Glutamatergic neuron (in vitro differentiated cells): ENCODE measurements at regions not wholly inside any gene's neighbourhood (a gene's known extent, or its start where the extent isn't known, plus 50 kb on each side); places are given as distances from the start of the nearest gene placed in this dataset.

ENCODE experiments used
- DNase-seq: peaks from one replicate; pipeline ENCODE4 v3.0.0; 2022
- H3K27ac Mint-ChIP-seq: one replicate; pipeline ENCODE4 v1.8.0; 2020; ENCODE audit warnings: mild to moderate bottlenecking, mixed read lengths, inconsistent platforms; ENCODE audit not compliant: unreplicated experiment
- H3K27me3 Mint-ChIP-seq: one replicate; pipeline ENCODE4 v1.8.0; 2020; ENCODE audit warnings: mild to moderate bottlenecking, moderate library complexity, mixed read lengths, inconsistent platforms; ENCODE audit not compliant: unreplicated experiment
- H3K36me3 Mint-ChIP-seq: one replicate; pipeline ENCODE4 v1.8.0; 2020; ENCODE audit warnings: mild to moderate bottlenecking, mixed read lengths, inconsistent platforms; ENCODE audit not compliant: unreplicated experiment
- H3K4me1 Mint-ChIP-seq: one replicate; pipeline ENCODE4 v1.8.0; 2020; ENCODE audit warnings: mild to moderate bottlenecking, low read depth, mixed read lengths, inconsistent platforms; ENCODE audit not compliant: unreplicated experiment
- H3K4me3 Mint-ChIP-seq: one replicate; pipeline ENCODE4 v1.8.0; 2020; ENCODE audit warnings: mild to moderate bottlenecking, mixed read lengths, inconsistent platforms; ENCODE audit not compliant: unreplicated experiment
- H3K9me3 Mint-ChIP-seq: one replicate; pipeline ENCODE4 v1.8.0; 2020; ENCODE audit warnings: mild to moderate bottlenecking, moderate library complexity, mixed read lengths, inconsistent platforms; ENCODE audit not compliant: unreplicated experiment
- CTCF ChIP-seq: fragments of 200-600 bp; sonication (generic); IDR thresholded peaks from one replicate; pipeline ENCODE4 v1.5.0; 2021; ENCODE audit not compliant: partially characterized antibody, unreplicated experiment

GRCh38 chrX:139194571-139195280, 335.8 kb upstream of the F9 start:
- no peak for TF ChIP-seq CTCF
- Mint-ChIP-seq H3K27me3 (peaks cover 2% of the 10 kb centered on the region), H3K9me3 (peaks cover 2% of the 10 kb centered on the region), H3K27ac (no peak overlapping the region), H3K4me3 (peak overlapping the region; percentile 78), H3K36me3 (no peaks in the 10 kb centered on the region), H3K4me1 (no peaks in the 10 kb centered on the region)
- DNase-seq = peak; percentile 40

- H3K27me3 Mint-ChIP-seq = no peaks in the 10 kb centered on the region
- DNase-seq = no peak
- TF ChIP-seq CTCF = no peak
- H3K27ac Mint-ChIP-seq = no peak overlapping the region
- H3K36me3 Mint-ChIP-seq = no peaks in the 10 kb centered on the region
- H3K4me1 Mint-ChIP-seq = no peaks in the 10 kb centered on the region
- peaks cover 2% of the 10 kb centered on the region for H3K9me3 Mint-ChIP-seq
- H3K4me3 Mint-ChIP-seq = no peak overlapping the region
Observed at GRCh38 chrX:139192386-139192961, 338.1 kb upstream of the F9 start.

GRCh38 chrX:139191746-139192385, 338.7 kb upstream of the F9 start:
- Mint-ChIP-seq H3K4me1 (no peaks in the 10 kb centered on the region), H3K27ac (no peak overlapping the region), H3K9me3 (no peaks in the 10 kb centered on the region), H3K4me3 (no peak overlapping the region), H3K27me3 (no peaks in the 10 kb centered on the region), H3K36me3 (no peaks in the 10 kb centered on the region)
- TF ChIP-seq CTCF = no peak
- DNase-seq = no peak

- Mint-ChIP-seq H3K27me3 (no peaks in the 10 kb centered on the region), H3K27ac (no peak overlapping the region), H3K36me3 (no peaks in the 10 kb centered on the region), H3K4me1 (no peaks in the 10 kb centered on the region), H3K9me3 (no peaks in the 10 kb centered on the region), H3K4me3 (no peak overlapping the region)
- DNase-seq = no peak
- TF ChIP-seq CTCF = no peak
Observed at GRCh38 chrX:139191286-139191685, 339.3 kb upstream of the F9 start.

- Mint-ChIP-seq H3K36me3 (no peaks in the 10 kb centered on the region), H3K9me3 (no peaks in the 10 kb centered on the region), H3K4me3 (no peak overlapping the region), H3K4me1 (no peaks in the 10 kb centered on the region), H3K27ac (no peak overlapping the region), H3K27me3 (no peaks in the 10 kb centered on the region)
- DNase-seq = no peak
- TF ChIP-seq CTCF = no peak
Observed at GRCh38 chrX:139187738-139188137, 342.8 kb upstream of the F9 start.
